SK-N-SH treated with all-trans-retinoic acid at 6 μM for 48 hours (cell line): ENCODE measurements at regions not wholly inside any gene's neighbourhood (a gene's known extent, or its start where the extent isn't known, plus 50 kb on each side); places are given as distances from the start of the nearest gene placed in this dataset.

Experiments
- CSRNP3 ChIP-seq: fragments of 250-450 bp; sonication (Bioruptor Pico); IDR thresholded peaks from 2 replicates; pipeline ENCODE4 v1.5.1; 2021; ENCODE audit warnings: mild to moderate bottlenecking, moderate library complexity
- TSHZ2 ChIP-seq: fragments of 250-450 bp; sonication (Bioruptor Pico); IDR thresholded peaks from 2 replicates; pipeline ENCODE4 v1.5.0; 2020; ENCODE audit warnings: mild to moderate bottlenecking, moderate library complexity
- ZNF70 ChIP-seq: fragments of 450-650 bp; formaldehyde crosslinking; IDR thresholded peaks from 2 replicates; pipeline ENCODE4 v1.5.0; 2020; ENCODE audit warnings: mild to moderate bottlenecking, moderate library complexity

- TF ChIP-seq ZNF70 (no peak), CSRNP3 (CRISPR knock-in tag) (no peak), TSHZ2 (CRISPR knock-in tag) (no peak)
Measured at GRCh38 chr6:102525336-102525735, 1131.8 kb downstream of the GRIK2 start.
